A673 (cell line): ENCODE measurements at regions not wholly inside any gene's neighbourhood (a gene's known extent, or its start where the extent isn't known, plus 50 kb on each side); places are given as distances from the start of the nearest gene placed in this dataset.

Experiments
- BruUV-seq: library from RNA; stranded (reverse); fragments of 400-500 nt; replicated peaks from 2 replicates; lab custom pipeline; 2021; lab: Mats Ljungman, UMichigan
- CTCF ChIA-PET: fragments of 300-600 bp; sonication (Branson Sonifier 250); formaldehyde crosslinking; loops from one replicate; lab custom pipeline; 2022; ENCODE audit warnings: antibody characterized with exemption; lab: Charles Lee
- POLR2A ChIA-PET: fragments of 300-600 bp; sonication (Branson Sonifier 250); formaldehyde crosslinking; loops from one replicate; lab custom pipeline; 2022; ENCODE audit warnings: antibody characterized with exemption; ENCODE audit not compliant: low non-redundant PET; lab: Charles Lee
- DNase-seq: peaks from one replicate; pipeline ENCODE4 v3.0.0-alpha.2; 2015; ENCODE audit warnings: low spot score
- H3K27ac ChIP-seq: fragments of 200-600 bp; sonication (generic); 2 replicates; pipeline ENCODE4 v1.5.1; 2016; ENCODE audit warnings: mixed run types, low read depth, mild to moderate bottlenecking, mixed read lengths, antibody characterized with exemption, low read length; ENCODE audit not compliant: poor library complexity, severe bottlenecking
- H3K27me3 ChIP-seq: fragments of 200-600 bp; sonication (generic); replicated peaks from 2 replicates; pipeline ENCODE4 v1.6.1; 2017; ENCODE audit warnings: mixed run types, low read depth, mild to moderate bottlenecking, mixed read lengths, antibody characterized with exemption, low read length; ENCODE audit not compliant: insufficient read depth, poor library complexity
- H3K36me3 ChIP-seq: fragments of 200-600 bp; sonication (generic); 2 replicates; pipeline ENCODE4 v1.6.1; 2016; ENCODE audit warnings: mixed run types, mild to moderate bottlenecking, mixed read lengths, antibody characterized with exemption, low read length; ENCODE audit not compliant: insufficient read depth, poor library complexity, severe bottlenecking
- H3K4me1 ChIP-seq: fragments of 200-600 bp; sonication (generic); 2 replicates; pipeline ENCODE4 v1.6.1; 2017; ENCODE audit warnings: mixed run types, mild to moderate bottlenecking, mixed read lengths, antibody characterized with exemption, low read length; ENCODE audit not compliant: insufficient read depth, poor library complexity, severe bottlenecking
- H3K4me3 ChIP-seq: fragments of 200-600 bp; sonication (generic); 2 replicates; pipeline ENCODE4 v1.5.1; 2016; ENCODE audit warnings: low read depth, mixed run types, mild to moderate bottlenecking, mixed read lengths, low read length; ENCODE audit not compliant: poor library complexity, severe bottlenecking
- H3K9me3 ChIP-seq: fragments of 200-600 bp; sonication (generic); 2 replicates; pipeline ENCODE4 v1.6.1; 2016; ENCODE audit warnings: mixed run types, low read depth, mild to moderate bottlenecking, mixed read lengths, antibody characterized with exemption, low read length; ENCODE audit not compliant: poor library complexity, severe bottlenecking
- EZH2 ChIP-seq: fragments of 200-600 bp; sonication (generic); IDR thresholded peaks from 2 replicates; pipeline ENCODE4 v1.6.1; 2017; ENCODE audit warnings: borderline replicate concordance, low read depth, mild to moderate bottlenecking, mixed read lengths, antibody characterized with exemption, low read length; ENCODE audit not compliant: poor library complexity, severe bottlenecking
- intact Hi-C: fragments of 100-400 bp; cut with micrococcal nuclease; formaldehyde crosslinking; loops from one replicate; pipeline ENCODE4 v1.10.0; 2022; ENCODE audit not compliant: unreplicated experiment
- TF ChIP-seq, protein P1 (sequence below): fragments of 300-800, 200-600 bp; sonication (generic); conservative IDR thresholded peaks from 2 replicates; pipeline ENCODE4 v1.5.1; 2017; ENCODE audit warnings: low read depth, mild to moderate bottlenecking, antibody characterized with exemption, low read length, moderate library complexity, mixed read lengths

DNA sequence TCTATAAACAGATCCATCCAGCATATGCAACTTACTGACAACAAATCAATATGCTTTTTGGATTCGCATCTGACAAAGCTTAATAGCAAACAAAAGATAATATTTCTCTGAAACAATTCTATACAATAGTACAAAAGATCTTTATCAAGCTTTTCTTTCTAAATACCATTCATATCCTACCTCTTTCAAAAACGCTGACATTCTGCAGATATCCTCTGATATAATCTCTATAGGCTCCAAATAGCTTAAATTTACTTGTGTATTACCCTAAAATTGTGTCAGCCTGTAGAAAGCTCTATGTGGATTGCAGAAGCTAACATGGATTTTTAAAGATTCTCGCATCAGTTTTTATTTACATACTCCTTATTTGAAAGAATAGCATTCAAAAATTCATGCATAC, 260.6 kb downstream of the GASK1B start:
- Histone ChIP-seq H3K27ac (no peak overlapping the region), H3K4me1 (no peaks in the 10 kb centered on the region), H3K4me3 (no peak overlapping the region), H3K36me3 (no peaks in the 10 kb centered on the region), H3K27me3 (no peaks in the 10 kb centered on the region), H3K9me3 (no peaks in the 10 kb centered on the region)
- intact Hi-C loops: no loop called here
- ChIA-PET CTCF (no interaction called here), POLR2A (no interaction called here)
- BruUV-seq: no TSS peak
- DNase-seq: no peak
- TF ChIP-seq, protein P1, sequence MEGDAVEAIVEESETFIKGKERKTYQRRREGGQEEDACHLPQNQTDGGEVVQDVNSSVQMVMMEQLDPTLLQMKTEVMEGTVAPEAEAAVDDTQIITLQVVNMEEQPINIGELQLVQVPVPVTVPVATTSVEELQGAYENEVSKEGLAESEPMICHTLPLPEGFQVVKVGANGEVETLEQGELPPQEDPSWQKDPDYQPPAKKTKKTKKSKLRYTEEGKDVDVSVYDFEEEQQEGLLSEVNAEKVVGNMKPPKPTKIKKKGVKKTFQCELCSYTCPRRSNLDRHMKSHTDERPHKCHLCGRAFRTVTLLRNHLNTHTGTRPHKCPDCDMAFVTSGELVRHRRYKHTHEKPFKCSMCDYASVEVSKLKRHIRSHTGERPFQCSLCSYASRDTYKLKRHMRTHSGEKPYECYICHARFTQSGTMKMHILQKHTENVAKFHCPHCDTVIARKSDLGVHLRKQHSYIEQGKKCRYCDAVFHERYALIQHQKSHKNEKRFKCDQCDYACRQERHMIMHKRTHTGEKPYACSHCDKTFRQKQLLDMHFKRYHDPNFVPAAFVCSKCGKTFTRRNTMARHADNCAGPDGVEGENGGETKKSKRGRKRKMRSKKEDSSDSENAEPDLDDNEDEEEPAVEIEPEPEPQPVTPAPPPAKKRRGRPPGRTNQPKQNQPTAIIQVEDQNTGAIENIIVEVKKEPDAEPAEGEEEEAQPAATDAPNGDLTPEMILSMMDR: no peak

DNA sequence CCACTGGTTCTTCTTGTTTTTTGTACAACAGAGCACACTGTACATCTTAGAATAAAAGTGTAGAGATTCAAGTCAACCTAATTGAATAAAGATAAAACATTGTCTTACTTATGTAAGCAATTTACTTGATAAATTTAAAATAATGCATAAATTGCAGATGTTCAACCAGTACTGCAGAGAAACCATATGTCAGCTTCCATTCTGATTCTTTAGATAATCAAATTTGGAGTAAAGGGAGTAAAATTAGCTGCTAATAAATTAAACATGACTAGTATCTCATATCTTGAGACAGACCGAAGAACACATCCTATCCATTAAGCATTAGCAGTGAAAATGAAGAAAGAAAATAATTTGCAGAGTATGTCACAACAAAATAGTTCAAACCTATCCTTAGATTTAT, 261.2 kb downstream of the GASK1B start:
- Histone ChIP-seq H3K4me3 (no peak overlapping the region), H3K27me3 (no peaks in the 10 kb centered on the region), H3K27ac (no peak overlapping the region), H3K4me1 (no peaks in the 10 kb centered on the region), H3K9me3 (no peaks in the 10 kb centered on the region), H3K36me3 (no peaks in the 10 kb centered on the region)
- intact Hi-C loops: no loop called here
- ChIA-PET POLR2A (no interaction called here), CTCF (no interaction called here)
- no TSS peak for BruUV-seq
- no peak for TF ChIP-seq EZH2
- TF ChIP-seq, protein P1: no peak
- no peak for DNase-seq

- Histone ChIP-seq H3K27me3 (no peaks in the 10 kb centered on the region), H3K36me3 (no peaks in the 10 kb centered on the region), H3K9me3 (no peaks in the 10 kb centered on the region), H3K4me3 (no peak overlapping the region), H3K27ac (no peak overlapping the region), H3K4me1 (no peaks in the 10 kb centered on the region)
- POLR2A ChIA-PET: no interaction called here
- CTCF ChIA-PET: no interaction called here
- intact Hi-C loops: no loop called here
- no TSS peak for BruUV-seq
- DNase-seq: no peak
- TF ChIP-seq, protein P1: no peak
- TF ChIP-seq EZH2: no peak
Observed at GRCh38 chr4:157908691-157909090, 264.1 kb downstream of the GASK1B start.
